GM18507 (cell line): ENCODE measurements at regions not wholly inside any gene's neighbourhood (a gene's known extent, or its start where the extent isn't known, plus 50 kb on each side); places are given as distances from the start of the nearest gene placed in this dataset.
"Not testable (repeated sequence)": the region's sequence is repeated elsewhere in the genome, so short reads cannot be mapped to it uniquely, and the experiment has no call there.

Experiments
- DNase-seq: peaks from one replicate; pipeline ENCODE4 v3.0.0; 2011; ENCODE audit warnings: low read depth; ENCODE audit not compliant: insufficient read length; ENCODE audit errors: extremely low spot score
- FAIRE-seq: peaks from 2 replicates; lab custom pipeline; 2011; peaks lifted over from hg19 to GRCh38; lab: Jason Lieb, UNC

DNA sequence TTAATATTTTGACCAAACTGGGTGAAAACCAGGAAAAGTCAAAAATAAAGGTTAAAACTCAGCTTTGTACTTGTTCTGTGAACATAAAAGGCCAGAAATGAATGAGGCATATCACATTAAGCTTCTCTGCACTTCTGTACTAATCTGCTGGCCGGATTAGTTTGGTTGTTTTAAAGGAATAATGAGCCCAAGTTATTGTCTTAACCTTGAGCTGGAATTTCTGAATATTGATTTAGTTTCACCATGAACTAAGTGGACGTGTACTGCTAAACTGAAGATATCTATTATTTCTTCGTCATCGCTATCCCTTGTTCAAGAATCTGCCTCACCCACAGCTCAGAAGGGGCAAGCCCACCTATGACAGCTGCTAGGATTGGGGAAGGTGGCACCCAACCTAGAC, 101.1 kb upstream of the FRMD4A start:
- DNase-seq (no peak), FAIRE-seq (no peak)

GRCh38 chr10:14429043-14429700, 98.4 kb upstream of the FRMD4A start:
- FAIRE-seq (no peak), DNase-seq (no peak)

DNA sequence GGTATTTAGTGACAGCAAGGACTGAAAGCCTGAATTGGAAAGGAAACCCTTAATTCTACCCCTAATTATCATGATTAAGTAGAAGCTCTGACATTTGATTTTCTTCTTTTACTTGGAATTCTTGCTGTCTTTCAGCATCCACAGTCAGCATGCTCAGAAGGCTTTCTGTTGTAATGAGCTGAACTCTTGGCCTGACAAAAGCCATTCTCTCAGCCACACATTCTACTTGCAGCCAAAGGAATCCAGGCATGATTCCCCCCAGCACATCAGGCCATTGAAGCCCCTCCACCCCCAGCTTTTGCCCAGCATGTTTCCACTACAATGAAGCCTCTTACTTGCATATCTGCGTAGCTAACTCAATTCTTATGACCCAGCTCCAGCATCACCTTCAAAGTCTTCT, 94.3 kb upstream of the FRMD4A start:
- DNase-seq (no peak), FAIRE-seq (no peak)

- no peak for FAIRE-seq
These were observed 92.5 kb upstream of the FRMD4A start for GRCh38 chr10:14423111-14423744.

GRCh38 chr10:14422431-14422830, 91.7 kb upstream of the FRMD4A start:
- DNase-seq (no peak), FAIRE-seq (no peak)

More at GRCh38 chr10:14423111-14423744, 92.5 kb upstream of the FRMD4A start:
- no peak for DNase-seq

DNA sequence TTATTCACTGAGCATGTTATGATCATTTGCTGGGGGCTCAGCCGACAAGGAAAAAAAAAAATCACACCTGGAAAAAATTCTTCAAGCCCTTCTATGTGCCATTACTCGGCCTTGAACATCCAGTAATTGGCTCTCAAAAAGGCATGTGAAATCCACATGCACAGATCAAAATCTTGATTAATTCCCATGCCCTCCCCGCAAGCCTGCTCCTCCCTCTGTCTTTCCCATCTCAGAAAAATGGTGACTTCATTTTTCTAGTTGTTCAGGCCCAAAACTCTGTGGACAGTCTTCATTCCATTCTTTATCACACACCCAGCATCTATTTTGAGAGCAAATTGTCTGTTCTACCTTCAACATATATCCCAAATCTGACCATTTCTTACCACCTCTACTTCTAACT, 91.2 kb upstream of the FRMD4A start:
- FAIRE-seq (no peak), DNase-seq (no peak)

- DNase-seq, FAIRE-seq: not testable (repeated sequence)
These were observed 86.6 kb upstream of the FRMD4A start for GRCh38 chr10:14417336-14417735.

DNA sequence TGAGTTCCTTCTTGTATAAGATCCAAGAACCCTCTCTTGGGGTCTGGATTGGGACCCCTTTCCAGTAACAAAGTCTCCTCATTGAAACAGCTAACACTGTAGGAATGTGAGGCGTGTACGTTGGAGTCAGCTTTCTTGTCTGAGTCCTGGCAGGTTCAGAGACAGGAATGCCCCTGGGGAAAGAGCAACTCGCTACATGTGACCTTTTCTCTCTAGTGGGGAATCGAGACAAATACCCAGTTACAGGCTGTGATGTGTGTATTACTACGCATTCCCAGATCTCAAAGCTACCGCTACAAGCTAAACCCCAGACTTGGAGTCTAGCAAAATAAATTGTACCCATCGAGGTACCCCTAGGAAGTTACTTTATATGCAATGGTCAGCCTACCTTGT, 85.6 kb upstream of the FRMD4A start:
- FAIRE-seq (no peak), DNase-seq (no peak)

DNA sequence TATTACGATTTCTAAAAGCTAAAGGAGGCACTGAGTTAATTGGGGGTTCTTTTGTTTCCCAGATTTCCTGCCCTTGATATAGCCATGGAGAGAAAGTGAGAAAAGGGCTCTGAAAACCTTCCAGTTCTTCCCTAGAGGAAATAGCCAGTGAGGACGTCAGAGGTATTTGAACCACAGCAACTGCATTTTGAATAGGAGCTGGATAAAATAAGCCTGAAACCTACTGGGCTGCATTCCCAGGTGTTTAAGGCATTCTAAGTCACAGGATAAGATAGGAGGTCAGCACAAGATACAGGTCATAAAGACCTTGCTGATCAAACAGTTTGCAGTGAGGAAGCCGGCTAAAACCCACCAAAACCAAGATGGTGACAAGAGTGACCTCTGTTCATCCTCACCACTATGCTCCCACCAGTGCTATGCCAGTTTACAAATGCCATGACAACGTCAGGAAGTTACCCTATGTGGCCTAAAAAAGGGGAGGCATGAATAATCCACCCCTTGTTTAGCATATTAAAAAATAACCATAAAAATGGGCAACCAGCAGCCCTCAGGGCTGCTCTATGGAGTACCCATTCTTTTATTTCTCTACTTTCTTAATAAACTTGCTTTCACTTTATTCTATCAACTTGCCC, 85.1 kb upstream of the FRMD4A start:
- FAIRE-seq: no peak
- no peak for DNase-seq

- FAIRE-seq (no peak), DNase-seq (no peak)
These were observed 84.2 kb upstream of the FRMD4A start for GRCh38 chr10:14414901-14415300.

DNA sequence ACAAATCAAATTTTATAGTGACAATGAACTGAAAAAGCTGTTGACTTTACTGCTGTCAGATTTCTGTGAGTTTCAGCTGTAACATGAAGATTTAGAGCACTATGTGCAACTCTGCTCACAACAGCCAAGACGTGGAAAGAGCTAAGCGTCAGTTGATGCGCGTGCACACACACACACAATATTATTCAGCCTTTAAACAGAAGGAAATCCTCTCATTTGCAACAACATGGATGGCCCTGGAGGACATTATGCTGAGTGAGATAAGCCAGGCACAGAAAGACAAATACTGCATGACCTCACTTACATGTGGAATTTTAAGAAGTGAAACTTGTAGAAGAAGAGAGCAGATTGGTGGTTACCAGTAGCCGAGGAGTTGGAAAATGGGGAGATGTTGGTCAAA, 82.8 kb upstream of the FRMD4A start:
- DNase-seq (no peak), FAIRE-seq (no peak)

DNA sequence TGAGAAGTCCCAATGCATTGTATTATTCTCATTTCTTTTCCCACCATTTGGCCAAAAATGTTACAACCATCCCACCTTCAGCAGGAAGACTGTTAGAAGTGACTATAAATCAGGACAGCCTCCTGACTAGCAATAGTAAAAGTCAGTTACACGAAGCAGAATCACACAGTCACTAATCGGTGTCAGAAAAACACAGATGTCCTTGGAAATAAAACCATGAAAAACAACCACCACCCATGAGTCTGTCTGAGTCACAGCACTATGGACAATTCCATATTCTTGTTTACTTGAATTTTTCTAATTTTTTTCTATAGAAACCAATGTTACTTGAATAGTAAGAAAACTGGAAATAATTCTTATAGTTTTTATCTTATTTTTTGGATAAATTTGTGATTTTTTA, 81.9 kb upstream of the FRMD4A start:
- no peak for FAIRE-seq

GRCh38 chr10:14409856-14410458, 79.2 kb upstream of the FRMD4A start:
- FAIRE-seq (no peak), DNase-seq (no peak)

More for the DNA sequence above, 81.9 kb upstream of the FRMD4A start:
- no peak for DNase-seq

DNA sequence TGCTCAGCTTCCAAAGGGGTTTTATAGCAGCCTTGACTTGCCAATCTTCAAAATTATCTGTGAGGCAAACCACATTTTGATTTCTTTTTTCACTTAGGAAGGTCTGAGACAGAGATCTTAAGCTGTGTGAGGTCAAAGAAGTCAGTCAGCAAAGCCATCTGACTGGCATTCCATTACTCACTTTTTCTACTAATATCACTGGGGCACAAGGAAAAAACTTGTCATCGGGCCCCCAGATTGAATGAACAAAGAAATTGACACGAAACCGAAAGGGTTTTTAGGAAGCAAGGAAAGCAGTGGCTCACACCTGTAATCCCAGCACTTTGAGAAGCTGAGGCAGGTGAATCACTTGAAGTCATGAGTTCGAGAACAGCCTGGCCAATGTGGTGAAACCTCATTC, 78.5 kb upstream of the FRMD4A start:
- FAIRE-seq (no peak), DNase-seq (no peak)

DNA sequence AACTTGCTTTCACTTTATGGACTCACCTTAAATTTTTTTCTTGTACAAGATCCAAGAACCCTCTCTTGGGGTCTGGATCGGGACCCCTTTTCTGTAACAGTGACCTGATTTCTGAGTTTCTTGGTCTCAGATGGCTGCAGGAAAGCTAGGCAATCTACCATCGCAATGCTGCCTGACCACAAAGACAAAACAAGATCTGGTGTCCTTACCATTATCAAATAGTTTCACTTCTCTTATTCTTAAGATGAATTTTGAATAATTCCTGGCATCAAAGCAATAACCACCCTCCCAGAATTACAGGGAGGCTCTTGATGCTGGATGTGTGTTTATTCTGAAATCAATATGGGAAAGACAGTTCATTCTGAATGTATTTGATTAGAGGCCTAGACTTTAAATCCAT, 77.4 kb upstream of the FRMD4A start:
- FAIRE-seq: no peak
- DNase-seq: no peak

- DNase-seq: no peak
- no peak for FAIRE-seq
These were observed 76.8 kb upstream of the FRMD4A start for GRCh38 chr10:14407567-14407966.

DNA sequence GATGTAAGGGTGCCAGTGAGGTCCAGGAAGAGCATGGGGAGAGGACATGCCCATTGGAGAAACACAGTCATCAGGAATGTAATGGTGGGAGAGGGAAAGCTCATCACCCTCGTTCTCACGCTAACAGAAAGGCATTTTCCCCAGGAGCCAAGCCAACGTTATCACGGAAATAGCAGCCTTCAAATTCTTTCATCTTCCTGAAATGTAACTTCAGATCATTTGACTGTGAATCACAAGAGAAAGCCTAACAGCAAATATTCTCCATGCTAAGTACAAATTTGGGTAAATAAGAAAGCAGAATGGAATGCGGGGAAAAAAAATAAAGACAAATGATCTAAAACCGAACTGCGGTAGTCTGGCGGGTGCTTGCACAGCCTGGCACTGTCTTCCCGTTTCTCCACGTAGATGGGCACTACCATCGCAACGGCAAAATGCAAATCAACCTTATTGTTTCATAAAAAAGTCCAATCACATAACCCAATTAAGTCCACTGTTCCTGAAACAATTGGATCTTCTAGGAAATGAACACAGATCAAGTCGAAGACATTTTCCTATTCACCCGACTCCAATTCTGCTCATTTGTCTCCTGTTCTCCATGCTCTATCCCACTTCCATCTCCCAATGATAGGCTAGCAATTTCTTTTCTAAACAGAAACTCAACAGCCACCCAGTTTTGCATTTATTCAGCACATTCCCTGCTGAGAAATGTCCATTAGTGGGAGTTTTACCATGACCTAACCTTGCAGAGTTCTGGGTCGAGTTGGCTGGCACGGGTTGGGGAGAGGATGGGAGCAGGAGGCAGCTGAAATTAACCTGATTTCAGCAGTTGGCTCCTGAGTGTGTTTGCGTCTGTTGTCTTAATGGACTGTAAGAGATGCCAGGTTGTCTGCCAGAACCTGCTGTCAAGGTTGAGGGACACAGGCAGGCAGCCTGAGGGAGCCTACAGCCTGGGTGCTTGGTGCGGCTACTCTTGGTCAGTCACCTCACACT, 74.6 kb upstream of the FRMD4A start:
- no peak for DNase-seq
- no peak for FAIRE-seq

DNA sequence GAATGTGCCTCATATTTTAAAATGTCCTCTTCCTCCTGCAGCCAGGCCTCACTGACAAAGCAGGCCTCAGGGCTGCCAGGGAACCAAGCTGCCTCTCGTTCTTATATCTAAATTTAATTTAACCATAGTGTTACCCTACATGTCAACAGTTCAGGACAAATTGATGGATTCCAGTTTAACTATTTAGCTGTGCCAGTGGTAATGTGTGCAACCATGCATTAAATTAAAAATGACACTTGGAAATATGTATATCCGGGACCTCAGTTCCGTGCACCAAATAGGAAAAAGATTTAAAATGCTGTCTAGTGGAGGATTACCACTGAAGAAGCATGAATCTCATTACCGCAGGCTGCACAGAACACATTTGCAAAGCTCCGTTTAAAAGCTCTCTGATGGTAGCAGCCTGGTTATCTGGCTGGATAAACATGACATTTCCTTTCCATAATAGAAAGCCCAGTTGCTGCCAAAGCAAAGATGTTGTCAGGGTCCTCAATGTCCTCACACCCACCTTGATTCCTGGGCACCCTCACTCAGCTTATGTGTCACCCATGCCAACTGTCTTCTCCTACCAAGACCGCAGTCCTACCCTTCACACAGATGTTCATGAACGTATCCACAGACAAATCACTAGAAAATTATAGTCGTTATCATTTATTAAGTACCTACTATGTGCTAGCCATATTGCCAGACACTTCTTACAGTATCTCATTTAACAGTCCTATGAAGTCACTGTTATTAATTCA, 73.3 kb upstream of the FRMD4A start:
- no peak for DNase-seq
- FAIRE-seq: no peak

DNA sequence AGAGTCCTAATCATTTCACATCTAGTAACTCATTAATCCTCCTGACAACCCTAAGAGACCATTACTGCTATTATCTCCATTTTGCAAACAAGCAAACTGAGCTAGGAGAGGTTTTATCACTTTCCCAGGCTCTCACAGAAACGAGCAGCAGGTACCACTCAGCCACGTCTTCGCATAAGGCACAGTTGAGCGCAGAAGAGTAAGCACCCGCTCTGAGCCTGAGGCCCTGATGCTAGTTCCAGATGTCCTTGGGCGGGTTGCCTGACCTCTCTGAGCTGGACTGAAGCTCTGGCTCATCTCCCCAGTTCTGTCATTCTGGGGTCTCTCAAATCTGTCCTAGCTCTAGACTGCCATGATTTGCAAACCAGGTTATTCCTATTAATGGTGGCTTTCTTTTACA, 72.6 kb upstream of the FRMD4A start:
- DNase-seq (no peak), FAIRE-seq (no peak)
